Calu3 (cell line): ENCODE measurements at regions not wholly inside any gene's neighbourhood (a gene's known extent, or its start where the extent isn't known, plus 50 kb on each side); places are given as distances from the start of the nearest gene placed in this dataset.
"Not testable (repeated sequence)": the region's sequence is repeated elsewhere in the genome, so short reads cannot be mapped to it uniquely, and the experiment has no call there.

Experiments used
- BruUV-seq: library from RNA; stranded (reverse); fragments of 400-500 nt; replicated peaks from 2 replicates; lab custom pipeline; 2021; lab: Mats Ljungman, UMichigan
- CTCF ChIA-PET: fragments of 300-600 bp; sonication (Branson Sonifier 250); formaldehyde crosslinking; loops from one replicate; lab custom pipeline; 2022; ENCODE audit warnings: antibody characterized with exemption; lab: Charles Lee
- DNase-seq: peaks from one replicate; pipeline ENCODE4 v3.0.0; 2022
- H3K27ac Mint-ChIP-seq: one replicate; pipeline ENCODE4 v1.8.0; 2022; ENCODE audit warnings: mixed read lengths; ENCODE audit not compliant: unreplicated experiment
- H3K27me3 Mint-ChIP-seq: one replicate; pipeline ENCODE4 v1.8.0; 2022; ENCODE audit warnings: mixed read lengths; ENCODE audit not compliant: unreplicated experiment
- H3K36me3 Mint-ChIP-seq: one replicate; pipeline ENCODE4 v1.8.0; 2022; ENCODE audit warnings: mild to moderate bottlenecking, moderate library complexity, mixed read lengths; ENCODE audit not compliant: insufficient read depth, unreplicated experiment
- H3K4me1 Mint-ChIP-seq: one replicate; pipeline ENCODE4 v1.8.0; 2022; ENCODE audit warnings: mild to moderate bottlenecking, low read depth, mixed read lengths; ENCODE audit not compliant: unreplicated experiment
- H3K4me3 Mint-ChIP-seq: one replicate; pipeline ENCODE4 v1.8.0; 2022; ENCODE audit warnings: mild to moderate bottlenecking, low read depth, moderate library complexity, mixed read lengths; ENCODE audit not compliant: unreplicated experiment
- H3K9me3 Mint-ChIP-seq: one replicate; pipeline ENCODE4 v1.8.0; 2022; ENCODE audit warnings: low read depth, mixed read lengths; ENCODE audit not compliant: unreplicated experiment
- CTCF ChIP-seq: fragments of 200-600 bp; IDR thresholded peaks from one replicate; pipeline ENCODE4 v1.8.0; 2022; ENCODE audit warnings: antibody characterized with exemption; ENCODE audit not compliant: unreplicated experiment
- intact Hi-C: fragments of 100-400 bp; cut with micrococcal nuclease; formaldehyde crosslinking; loops from one replicate; pipeline ENCODE4 v1.10.0; 2022; ENCODE audit not compliant: unreplicated experiment

DNA sequence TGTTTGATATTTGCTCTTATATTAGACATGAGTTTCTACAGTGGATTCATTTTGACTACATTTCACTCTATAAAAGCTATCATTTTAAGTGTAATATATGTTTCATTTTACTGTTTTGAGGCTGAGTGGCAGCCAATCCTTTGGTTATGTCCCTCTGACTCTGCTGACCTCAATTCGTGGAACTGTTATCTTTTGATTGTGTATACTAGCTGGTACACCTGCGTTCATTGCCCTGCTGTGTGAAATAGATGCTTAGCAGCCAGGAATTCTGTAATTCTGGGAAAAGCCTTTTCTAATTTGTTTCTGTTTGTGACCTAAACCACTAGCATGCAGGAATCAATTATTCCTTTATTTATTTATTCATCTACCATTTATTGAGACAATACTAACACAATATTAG, 269.4 kb upstream of the CT83 start:
- BruUV-seq = no TSS peak
- no peak for TF ChIP-seq CTCF
- CTCF ChIA-PET = no interaction called here
- intact Hi-C loops = no loop called here
- no peak for DNase-seq
- no peak overlapping the region for H3K27ac Mint-ChIP-seq
- H3K4me3 Mint-ChIP-seq = no peak overlapping the region
- peaks cover 5% of the 10 kb centered on the region for H3K9me3 Mint-ChIP-seq
- peaks cover 13% of the 10 kb centered on the region for H3K27me3 Mint-ChIP-seq
- no peaks in the 10 kb centered on the region for H3K4me1 Mint-ChIP-seq
- no peaks in the 10 kb centered on the region for H3K36me3 Mint-ChIP-seq

DNA sequence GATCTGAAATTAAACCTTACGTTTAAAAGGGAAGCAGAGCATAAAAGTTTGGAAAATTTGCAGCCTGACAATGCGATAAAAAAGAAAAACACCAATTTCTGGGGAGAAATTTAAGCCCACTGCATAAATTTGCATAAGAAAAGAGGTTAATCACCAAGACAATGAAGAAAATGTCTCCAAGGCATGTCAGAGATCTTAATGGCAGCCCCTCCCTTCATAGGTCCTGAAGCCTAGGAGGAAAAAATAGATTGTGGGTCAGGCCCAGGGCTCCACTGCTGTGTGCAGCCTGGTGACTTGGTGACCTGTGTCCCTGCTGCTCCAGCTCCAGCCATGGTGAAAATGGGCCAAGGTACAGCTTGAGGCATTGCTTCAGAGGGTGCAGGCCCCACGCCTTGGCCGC, 264.0 kb upstream of the CT83 start:
- no peak for DNase-seq
- BruUV-seq = no TSS peak
- TF ChIP-seq CTCF = no peak
- Mint-ChIP-seq H3K9me3 (peaks cover 7% of the 10 kb centered on the region), H3K4me3 (no peak overlapping the region), H3K36me3 (no peaks in the 10 kb centered on the region), H3K27ac (no peak overlapping the region), H3K4me1 (no peaks in the 10 kb centered on the region), H3K27me3 (peaks cover 13% of the 10 kb centered on the region)
- CTCF ChIA-PET = no interaction called here
- intact Hi-C loops = no loop called here

DNA sequence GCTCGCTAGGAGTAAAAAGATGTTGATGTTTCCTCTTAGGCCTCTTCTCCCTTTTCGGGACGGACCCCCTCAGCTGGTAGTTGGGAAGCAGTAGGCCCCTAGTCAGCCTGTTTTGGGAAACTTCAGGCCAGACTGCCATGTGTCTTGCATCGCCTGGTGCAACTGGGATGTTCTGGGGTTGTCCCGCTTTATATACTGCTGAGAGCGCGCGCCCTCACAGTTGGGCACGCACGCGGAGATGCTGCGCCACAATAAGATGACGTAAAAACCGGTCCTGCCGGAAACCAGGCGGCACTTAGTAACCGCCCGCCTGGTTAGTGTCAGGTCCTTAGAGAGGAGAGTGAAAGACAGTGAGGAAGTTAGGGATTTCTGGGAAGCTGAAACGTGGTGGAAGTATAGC, 231.3 kb upstream of the CT83 start:
- intact Hi-C loops = no loop called here
- Mint-ChIP-seq H3K27ac (no peak overlapping the region), H3K36me3 (no peaks in the 10 kb centered on the region), H3K27me3 (no peaks in the 10 kb centered on the region), H3K9me3 (no peaks in the 10 kb centered on the region), H3K4me1 (no peaks in the 10 kb centered on the region), H3K4me3 (no peak overlapping the region)
- CTCF ChIA-PET = no interaction called here
- BruUV-seq = no TSS peak
- no peak for DNase-seq
- no peak for TF ChIP-seq CTCF

- DNase-seq, BruUV-seq, H3K36me3 Mint-ChIP-seq, intact Hi-C loops, H3K4me3 Mint-ChIP-seq, H3K4me1 Mint-ChIP-seq, H3K27me3 Mint-ChIP-seq, H3K9me3 Mint-ChIP-seq, CTCF ChIA-PET, H3K27ac Mint-ChIP-seq: not testable (repeated sequence)
Measured at GRCh38 chrX:116679544-116679943, 216.8 kb upstream of the CT83 start.

- Mint-ChIP-seq H3K36me3 (no peaks in the 10 kb centered on the region), H3K27ac (no peak overlapping the region), H3K27me3 (no peaks in the 10 kb centered on the region), H3K9me3 (no peaks in the 10 kb centered on the region), H3K4me1 (no peaks in the 10 kb centered on the region), H3K4me3 (no peak overlapping the region)
- intact Hi-C loops = no loop called here
- BruUV-seq = no TSS peak
- TF ChIP-seq CTCF = no peak
- CTCF ChIA-PET = no interaction called here
- DNase-seq = no peak
Measured at GRCh38 chrX:116667346-116668134, 204.8 kb upstream of the CT83 start.
